Natural killer cell (primary cell): ENCODE measurements at regions not wholly inside any gene's neighbourhood (a gene's known extent, or its start where the extent isn't known, plus 50 kb on each side); places are given as distances from the start of the nearest gene placed in this dataset.

Source experiments
- ATAC-seq, 3 donors: fragments of 150-1000 bp in 2 of 3; fragments of 200-7000 bp in 1 of 3; cut with Tn5 transposase; 1 replicate in 1 of 3; 2 replicates in 2 of 3; pipeline ENCODE4 v1.10.0; 2021; ENCODE audit warnings: mild to moderate bottlenecking in 2 of 3, moderate library complexity in 2 of 3
- DNase-seq, 2 donors: peaks; one replicate each; pipeline versions ENCODE4 v3.0.0 to v3.0.0-alpha.2; 2013 to 2021; ENCODE audit warnings: mixed read lengths in 1 of 2
- H3K27ac ChIP-seq: one replicate; pipeline ENCODE4 v1.5.1; 2013; ENCODE audit warnings: mild to moderate bottlenecking, low read length
- H3K27me3 ChIP-seq: one replicate; pipeline ENCODE4 v1.6.1; 2013; ENCODE audit warnings: low read length; ENCODE audit not compliant: control insufficient read depth, insufficient read depth
- H3K36me3 ChIP-seq: one replicate; pipeline ENCODE4 v1.6.1; 2013; ENCODE audit warnings: low read length; ENCODE audit not compliant: control insufficient read depth, insufficient read depth
- H3K4me1 ChIP-seq: one replicate; pipeline ENCODE4 v1.6.1; 2013; ENCODE audit warnings: low read length; ENCODE audit not compliant: control insufficient read depth, insufficient read depth
- H3K4me3 ChIP-seq: one replicate; pipeline ENCODE4 v1.5.1; 2013; ENCODE audit warnings: low read length
- H3K9me3 ChIP-seq: one replicate; pipeline ENCODE4 v1.6.1; 2013; ENCODE audit warnings: low read length; ENCODE audit not compliant: control insufficient read depth, insufficient read depth
- H3K27ac Mint-ChIP-seq, 2 donors: one replicate each; pipeline ENCODE4 v1.8.0; 2022; ENCODE audit warnings: mild to moderate bottlenecking in 2 of 2, mixed read lengths in 2 of 2, moderate library complexity in 1 of 2
- H3K27me3 Mint-ChIP-seq, 2 donors: one replicate each; pipeline ENCODE4 v1.8.0; 2022; ENCODE audit warnings: low read depth in 2 of 2, mixed read lengths in 2 of 2
- H3K36me3 Mint-ChIP-seq: one replicate; pipeline ENCODE4 v1.8.0; 2022; ENCODE audit warnings: mixed read lengths
- H3K4me1 Mint-ChIP-seq, 2 donors: one replicate each; pipeline ENCODE4 v1.8.0; 2022; ENCODE audit warnings: mixed read lengths in 2 of 2
- H3K4me3 Mint-ChIP-seq: one replicate; pipeline ENCODE4 v1.8.0; 2022; ENCODE audit warnings: mild to moderate bottlenecking, moderate library complexity, mixed read lengths
- H3K9me3 Mint-ChIP-seq, 2 donors: one replicate each; pipeline ENCODE4 v1.8.0; 2022; ENCODE audit warnings: mixed read lengths in 2 of 2
- WGBS: methylation state at CpG from one replicate; pipeline ENCODE4 v1.1.7; 2013; ENCODE audit warnings: missing lambda C conversion rate; ENCODE audit not compliant: insufficient coverage; 5-methylcytosine and 5-hydroxymethylcytosine counted together
- intact Hi-C: fragments of 100-400 bp; cut with micrococcal nuclease; formaldehyde crosslinking; loops from one replicate; pipeline ENCODE4 v1.14.2; 2022
- TF ChIP-seq, protein P1 (sequence below): fragments of 200-600 bp; IDR thresholded peaks from one replicate; pipeline ENCODE4 v1.8.0; 2022; ENCODE audit warnings: antibody characterized with exemption

GRCh38 chr6:164007881-164008280 lies 593.4 kb downstream of the QKI start:
- WGBS: 82% methylated on average over 7 of the region's 7 CpGs
- no peak overlapping the region for H3K27ac Mint-ChIP-seq

GRCh38 chr6:164006459-164006858 lies 591.9 kb downstream of the QKI start:
- H3K36me3 Mint-ChIP-seq: no peaks in the 10 kb centered on the region
- Histone ChIP-seq H3K27me3 (no peaks in the 10 kb centered on the region), H3K9me3 (no peaks in the 10 kb centered on the region), H3K27ac (no peak overlapping the region), H3K36me3 (no peaks in the 10 kb centered on the region), H3K4me3 (no peak overlapping the region), H3K4me1 (no peaks in the 10 kb centered on the region)
- peaks cover 14 to 20% of the 10 kb centered on the region in 2 donors for H3K27me3 Mint-ChIP-seq
- TF ChIP-seq, protein P1, sequence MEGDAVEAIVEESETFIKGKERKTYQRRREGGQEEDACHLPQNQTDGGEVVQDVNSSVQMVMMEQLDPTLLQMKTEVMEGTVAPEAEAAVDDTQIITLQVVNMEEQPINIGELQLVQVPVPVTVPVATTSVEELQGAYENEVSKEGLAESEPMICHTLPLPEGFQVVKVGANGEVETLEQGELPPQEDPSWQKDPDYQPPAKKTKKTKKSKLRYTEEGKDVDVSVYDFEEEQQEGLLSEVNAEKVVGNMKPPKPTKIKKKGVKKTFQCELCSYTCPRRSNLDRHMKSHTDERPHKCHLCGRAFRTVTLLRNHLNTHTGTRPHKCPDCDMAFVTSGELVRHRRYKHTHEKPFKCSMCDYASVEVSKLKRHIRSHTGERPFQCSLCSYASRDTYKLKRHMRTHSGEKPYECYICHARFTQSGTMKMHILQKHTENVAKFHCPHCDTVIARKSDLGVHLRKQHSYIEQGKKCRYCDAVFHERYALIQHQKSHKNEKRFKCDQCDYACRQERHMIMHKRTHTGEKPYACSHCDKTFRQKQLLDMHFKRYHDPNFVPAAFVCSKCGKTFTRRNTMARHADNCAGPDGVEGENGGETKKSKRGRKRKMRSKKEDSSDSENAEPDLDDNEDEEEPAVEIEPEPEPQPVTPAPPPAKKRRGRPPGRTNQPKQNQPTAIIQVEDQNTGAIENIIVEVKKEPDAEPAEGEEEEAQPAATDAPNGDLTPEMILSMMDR: no peak
- H3K27ac Mint-ChIP-seq: no peak overlapping the region
- no peak for DNase-seq
- no peak for ATAC-seq
- no peaks in the 10 kb centered on the region for H3K9me3 Mint-ChIP-seq
- intact Hi-C loops: no loop called here
- H3K4me1 Mint-ChIP-seq: no peaks in the 10 kb centered on the region
- 96% methylated on average over 6 of the region's 6 CpGs for WGBS
- no peak overlapping the region for H3K4me3 Mint-ChIP-seq

More at GRCh38 chr6:164007881-164008280, 593.4 kb downstream of the QKI start:
- intact Hi-C loops: no loop called here
- TF ChIP-seq, protein P1: no peak
- Histone ChIP-seq H3K36me3 (no peaks in the 10 kb centered on the region), H3K4me1 (no peaks in the 10 kb centered on the region), H3K4me3 (no peak overlapping the region), H3K27ac (no peak overlapping the region), H3K9me3 (no peaks in the 10 kb centered on the region), H3K27me3 (no peaks in the 10 kb centered on the region)
- no peaks in the 10 kb centered on the region for H3K9me3 Mint-ChIP-seq
- DNase-seq (no peak), ATAC-seq (no peak)
- peaks cover 13 to 32% of the 10 kb centered on the region in 2 donors for H3K27me3 Mint-ChIP-seq
- H3K4me3 Mint-ChIP-seq: no peak overlapping the region
- no peaks in the 10 kb centered on the region for H3K36me3 Mint-ChIP-seq
- H3K4me1 Mint-ChIP-seq: no peaks in the 10 kb centered on the region

GRCh38 chr6:164005004-164005711 lies 590.6 kb downstream of the QKI start:
- TF ChIP-seq, protein P1: no peak
- ATAC-seq (no peak), DNase-seq (no peak)
- Histone ChIP-seq H3K27me3 (no peaks in the 10 kb centered on the region), H3K36me3 (no peaks in the 10 kb centered on the region), H3K4me3 (no peak overlapping the region), H3K4me1 (no peaks in the 10 kb centered on the region), H3K27ac (no peak overlapping the region), H3K9me3 (no peaks in the 10 kb centered on the region)
- H3K27me3 Mint-ChIP-seq: peaks cover 14 to 25% of the 10 kb centered on the region in 2 donors
- H3K9me3 Mint-ChIP-seq: no peaks in the 10 kb centered on the region
- no peak overlapping the region for H3K4me3 Mint-ChIP-seq
- no peaks in the 10 kb centered on the region for H3K4me1 Mint-ChIP-seq
- H3K36me3 Mint-ChIP-seq: no peaks in the 10 kb centered on the region
- 90% methylated on average over 2 of the region's 4 CpGs for WGBS
- intact Hi-C loops: no loop called here
- no peak overlapping the region for H3K27ac Mint-ChIP-seq

DNA sequence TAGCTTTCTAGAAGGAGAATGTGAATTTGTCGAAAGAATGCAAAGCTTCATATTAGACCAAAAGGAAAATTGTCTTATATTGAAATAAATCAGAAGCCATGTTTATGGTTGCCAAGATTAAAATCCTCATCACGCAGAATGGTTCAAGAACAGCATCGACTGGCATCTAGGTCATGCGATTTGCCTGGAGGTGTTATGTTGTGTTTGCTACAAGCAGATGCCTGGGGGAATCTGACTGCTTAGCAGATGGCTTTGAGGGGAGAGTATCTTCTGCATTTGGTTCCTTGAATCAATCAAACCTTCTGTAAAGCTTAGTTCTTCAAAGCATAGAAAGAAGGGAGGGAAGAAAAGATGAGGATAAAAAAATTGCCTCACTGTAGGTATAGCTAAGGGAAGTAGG lies 585.8 kb downstream of the QKI start:
- ATAC-seq (no peak), DNase-seq (no peak)
- intact Hi-C loops: no loop called here
- no peaks in the 10 kb centered on the region for H3K4me1 Mint-ChIP-seq
- Histone ChIP-seq H3K4me3 (no peak overlapping the region), H3K27me3 (no peaks in the 10 kb centered on the region), H3K4me1 (no peaks in the 10 kb centered on the region), H3K36me3 (no peaks in the 10 kb centered on the region), H3K27ac (no peak overlapping the region), H3K9me3 (no peaks in the 10 kb centered on the region)
- no peak overlapping the region for H3K27ac Mint-ChIP-seq
- no peak overlapping the region for H3K4me3 Mint-ChIP-seq
- TF ChIP-seq, protein P1: no peak
- no peaks in the 10 kb centered on the region for H3K9me3 Mint-ChIP-seq
- no peaks in the 10 kb centered on the region for H3K36me3 Mint-ChIP-seq
- peaks cover 6 to 27% of the 10 kb centered on the region in 2 donors for H3K27me3 Mint-ChIP-seq
- WGBS: 93% methylated on average over 4 of the region's 4 CpGs
